ENCODE measurements at regions not wholly inside any gene's neighbourhood (a gene's known extent, or its start where the extent isn't known, plus 50 kb on each side); places are given as distances from the start of the nearest gene placed in this dataset.

GRCh38 chr6:138560130-138560860, 61.0 kb upstream of the NHSL1 start:
- no peak for TF ChIP-seq CTCF (IDR thresholded peaks at IDR 0.05)
- no peak for TF ChIP-seq E2F1 (CRISPR knock-in tag; IDR thresholded peaks at IDR 0.05)
- TF ChIP-seq AFF4 (CRISPR knock-in tag; IDR thresholded peaks at IDR 0.05; ENCODE audit: borderline replicate concordance) = no peak
- TF ChIP-seq SP1 (CRISPR knock-in tag; conservative IDR thresholded peaks at IDR 0.05) = no peak
- TF ChIP-seq FOXJ3 (CRISPR knock-in tag; IDR thresholded peaks at IDR 0.05; ENCODE audit: borderline replicate concordance) = no peak
- no peak for TF ChIP-seq JUN (CRISPR knock-in tag; IDR thresholded peaks at IDR 0.05)
- no peak for TF ChIP-seq ESRRA (CRISPR knock-in tag; IDR thresholded peaks at IDR 0.05; ENCODE audit: borderline replicate concordance)
- no peak for TF ChIP-seq ZBTB21 (CRISPR knock-in tag; IDR thresholded peaks at IDR 0.05; ENCODE audit: borderline replicate concordance)
- TF ChIP-seq MYBL2 (CRISPR knock-in tag; IDR thresholded peaks at IDR 0.05) = no peak

All from WTC11 (cell line).